Endodermal cell (in vitro differentiated cells): ENCODE measurements at regions not wholly inside any gene's neighbourhood (a gene's known extent, or its start where the extent isn't known, plus 50 kb on each side); places are given as distances from the start of the nearest gene placed in this dataset.

Source experiments
- DNase-seq: peaks from one replicate; pipeline ENCODE4 v3.0.0-alpha.2; 2017
- H3K27ac ChIP-seq: 2 replicates; pipeline ENCODE4 v1.5.1; 2013; ENCODE audit warnings: mild to moderate bottlenecking, low read depth, low read length, moderate library complexity
- H3K27me3 ChIP-seq: 2 replicates; pipeline ENCODE4 v1.6.1; 2013; ENCODE audit warnings: mild to moderate bottlenecking, low read length, moderate library complexity; ENCODE audit not compliant: insufficient read depth, control insufficient read depth, poor library complexity, severe bottlenecking
- H3K36me3 ChIP-seq: 2 replicates; pipeline ENCODE4 v1.7.0; 2013; ENCODE audit warnings: mild to moderate bottlenecking, low read length, moderate library complexity; ENCODE audit not compliant: control insufficient read depth, insufficient read depth
- H3K4me1 ChIP-seq: one replicate; pipeline ENCODE4 v1.7.0; 2013; ENCODE audit warnings: low read length; ENCODE audit not compliant: control insufficient read depth, insufficient read depth
- H3K4me3 ChIP-seq: 2 replicates; pipeline ENCODE4 v1.5.1; 2013; ENCODE audit warnings: mild to moderate bottlenecking, low read length, moderate library complexity
- H3K9ac ChIP-seq: 2 replicates; pipeline ENCODE4 v1.6.1; 2013; ENCODE audit warnings: mild to moderate bottlenecking, low read length, moderate library complexity; ENCODE audit not compliant: poor library complexity, severe bottlenecking; ENCODE audit errors: extremely low read depth
- H3K9me3 ChIP-seq: 2 replicates; pipeline ENCODE4 v1.6.1; 2013; ENCODE audit warnings: mild to moderate bottlenecking, low read length, moderate library complexity; ENCODE audit not compliant: control insufficient read depth
- H3K27ac Mint-ChIP-seq: 2 replicates; pipeline ENCODE4 v1.8.0; 2020; ENCODE audit warnings: mixed read lengths
- H3K27me3 Mint-ChIP-seq: 2 replicates; pipeline ENCODE4 v1.8.0; 2021; ENCODE audit warnings: mild to moderate bottlenecking, mixed read lengths; ENCODE audit not compliant: insufficient read depth
- H3K36me3 Mint-ChIP-seq: 2 replicates; pipeline ENCODE4 v1.8.0; 2020; ENCODE audit warnings: low read depth, mixed read lengths
- H3K4me1 Mint-ChIP-seq: 2 replicates; pipeline ENCODE4 v1.8.0; 2020; ENCODE audit warnings: mixed read lengths
- H3K4me3 Mint-ChIP-seq: 2 replicates; pipeline ENCODE4 v1.8.0; 2020; ENCODE audit warnings: mild to moderate bottlenecking, moderate library complexity, mixed read lengths
- H3K9me3 Mint-ChIP-seq: 2 replicates; pipeline ENCODE4 v1.8.0; 2020; ENCODE audit warnings: mild to moderate bottlenecking, mixed read lengths
- WGBS, 2 experiments: methylation state at CpG; one replicate each; pipeline versions ENCODE4 v1.1.5 to v1.1.7; 2013; ENCODE audit warnings: missing lambda C conversion rate in 2 of 2, mixed read lengths in 1 of 2; ENCODE audit not compliant: insufficient coverage in 1 of 2, insufficient read length in 1 of 2; 5-methylcytosine and 5-hydroxymethylcytosine counted together
- TF ChIP-seq, protein P1 (sequence below): fragments of 200-600 bp; sonication (generic); conservative IDR thresholded peaks from 2 replicates; pipeline ENCODE4 v1.5.0; 2021; ENCODE audit warnings: antibody characterized with exemption, mild to moderate bottlenecking

DNA sequence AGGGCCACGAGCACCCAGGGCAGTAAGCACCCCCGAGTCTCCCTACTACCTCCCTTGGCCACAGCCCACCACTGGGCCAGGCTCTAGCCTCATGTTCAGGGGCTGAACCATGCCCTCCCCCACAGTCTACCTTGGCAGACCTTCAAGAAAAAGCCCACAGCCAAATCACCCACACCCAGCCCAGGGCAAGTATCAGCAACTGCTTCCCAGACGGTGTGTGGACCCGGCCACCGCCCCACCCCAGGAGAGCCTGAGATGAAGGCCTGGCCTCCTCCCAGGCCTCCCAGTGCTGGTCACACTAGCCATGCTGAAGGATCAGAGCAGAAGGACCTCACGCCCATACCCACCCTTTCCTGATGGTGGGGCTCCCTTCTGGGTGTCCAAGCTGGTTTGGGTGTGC lies 92.0 kb upstream of the LINGO1 start:
- no peak overlapping the region for H3K27ac ChIP-seq
- H3K27me3 ChIP-seq: no peaks in the 10 kb centered on the region
- Mint-ChIP-seq H3K4me3 (no peak overlapping the region), H3K4me1 (no peaks in the 10 kb centered on the region), H3K36me3 (no peaks in the 10 kb centered on the region), H3K27ac (no peak overlapping the region), H3K27me3 (no peaks in the 10 kb centered on the region), H3K9me3 (no peaks in the 10 kb centered on the region)
- no peak overlapping the region for H3K4me3 ChIP-seq
- no peaks in the 10 kb centered on the region for H3K36me3 ChIP-seq
- H3K9ac ChIP-seq: no peak overlapping the region
- H3K9me3 ChIP-seq: no peaks in the 10 kb centered on the region
- TF ChIP-seq, protein P1, sequence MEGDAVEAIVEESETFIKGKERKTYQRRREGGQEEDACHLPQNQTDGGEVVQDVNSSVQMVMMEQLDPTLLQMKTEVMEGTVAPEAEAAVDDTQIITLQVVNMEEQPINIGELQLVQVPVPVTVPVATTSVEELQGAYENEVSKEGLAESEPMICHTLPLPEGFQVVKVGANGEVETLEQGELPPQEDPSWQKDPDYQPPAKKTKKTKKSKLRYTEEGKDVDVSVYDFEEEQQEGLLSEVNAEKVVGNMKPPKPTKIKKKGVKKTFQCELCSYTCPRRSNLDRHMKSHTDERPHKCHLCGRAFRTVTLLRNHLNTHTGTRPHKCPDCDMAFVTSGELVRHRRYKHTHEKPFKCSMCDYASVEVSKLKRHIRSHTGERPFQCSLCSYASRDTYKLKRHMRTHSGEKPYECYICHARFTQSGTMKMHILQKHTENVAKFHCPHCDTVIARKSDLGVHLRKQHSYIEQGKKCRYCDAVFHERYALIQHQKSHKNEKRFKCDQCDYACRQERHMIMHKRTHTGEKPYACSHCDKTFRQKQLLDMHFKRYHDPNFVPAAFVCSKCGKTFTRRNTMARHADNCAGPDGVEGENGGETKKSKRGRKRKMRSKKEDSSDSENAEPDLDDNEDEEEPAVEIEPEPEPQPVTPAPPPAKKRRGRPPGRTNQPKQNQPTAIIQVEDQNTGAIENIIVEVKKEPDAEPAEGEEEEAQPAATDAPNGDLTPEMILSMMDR: no peak
- H3K4me1 ChIP-seq: no peaks in the 10 kb centered on the region
- no peak for DNase-seq
- WGBS, 2 experiments: 92 to 95% methylated on average over 3 to 6 of the region's 6 CpGs

DNA sequence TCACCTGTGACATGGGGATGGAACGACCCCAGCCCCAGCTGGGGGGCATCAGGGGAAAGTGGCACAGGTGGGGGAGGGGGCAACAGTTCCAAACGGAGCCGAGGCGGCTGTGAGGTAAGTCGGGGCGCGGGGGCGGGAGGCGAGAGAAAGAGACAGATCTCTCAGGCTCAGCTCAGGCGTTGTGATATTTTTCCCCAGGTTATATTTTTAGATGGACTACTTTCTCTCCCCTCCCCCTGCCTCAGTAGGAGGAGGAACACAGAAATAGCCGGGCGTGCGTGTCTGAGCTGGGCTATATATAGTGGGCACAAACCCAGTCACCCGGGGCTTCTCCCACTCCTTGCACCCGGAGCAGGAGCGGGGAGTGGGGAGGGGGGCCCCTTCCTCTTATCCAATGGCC lies 91.0 kb upstream of the LINGO1 start:
- no peaks in the 10 kb centered on the region for H3K4me1 Mint-ChIP-seq
- no peaks in the 10 kb centered on the region for H3K27me3 ChIP-seq
- no peak overlapping the region for H3K9ac ChIP-seq
- H3K9me3 Mint-ChIP-seq: no peaks in the 10 kb centered on the region
- no peak overlapping the region for H3K27ac Mint-ChIP-seq
- WGBS, 2 experiments: 87% methylated on average over 13 of the region's 16 CpGs; no CpG with 5 or more reads in 1 of the 2 experiments
- DNase-seq: no peak
- H3K4me3 Mint-ChIP-seq: no peak overlapping the region
- H3K36me3 Mint-ChIP-seq: no peaks in the 10 kb centered on the region
- H3K4me3 ChIP-seq: no peak overlapping the region
- H3K4me1 ChIP-seq: no peaks in the 10 kb centered on the region
- no peak overlapping the region for H3K27ac ChIP-seq
- H3K9me3 ChIP-seq: no peaks in the 10 kb centered on the region
- H3K36me3 ChIP-seq: no peaks in the 10 kb centered on the region
- no peaks in the 10 kb centered on the region for H3K27me3 Mint-ChIP-seq
- TF ChIP-seq, protein P1: no peak

DNA sequence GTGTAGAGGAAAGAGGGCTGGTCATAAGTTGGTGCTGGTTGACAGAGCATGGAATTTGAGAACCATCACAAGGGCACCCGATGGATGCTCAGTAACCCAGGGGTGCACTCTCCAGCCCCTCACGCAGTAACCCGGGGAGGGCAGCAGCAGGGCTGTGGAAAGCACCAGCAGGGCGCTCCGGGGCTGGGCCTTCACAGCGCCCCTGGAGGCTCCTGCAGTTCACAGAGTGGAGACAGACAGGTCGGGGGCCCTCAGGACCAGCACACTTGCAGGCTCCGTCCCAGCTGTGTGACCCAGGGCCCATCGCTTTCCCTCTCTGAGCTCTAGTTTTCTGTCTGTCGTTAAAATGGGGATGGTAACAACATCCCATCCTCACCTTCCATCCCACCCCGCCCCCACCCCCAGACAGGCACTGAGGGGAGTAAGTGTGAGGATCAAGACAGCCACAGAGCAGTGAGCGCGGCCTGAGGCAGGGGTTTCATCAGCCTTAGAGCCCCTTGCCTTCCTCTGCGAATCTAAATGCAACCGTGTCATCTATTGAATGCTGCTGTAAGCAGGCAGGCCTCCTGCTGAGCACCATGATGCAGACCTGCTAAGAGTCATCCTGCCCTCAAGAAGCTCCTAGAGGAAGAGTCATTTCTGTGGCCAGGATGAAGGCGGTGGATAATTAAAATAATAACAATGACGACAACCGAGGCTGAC lies 90.2 kb upstream of the LINGO1 start:
- Histone ChIP-seq H3K27me3 (no peaks in the 10 kb centered on the region), H3K36me3 (no peaks in the 10 kb centered on the region), H3K9ac (no peak overlapping the region), H3K27ac (no peak overlapping the region), H3K9me3 (no peaks in the 10 kb centered on the region), H3K4me3 (no peak overlapping the region), H3K4me1 (no peaks in the 10 kb centered on the region)
- no peak overlapping the region for H3K27ac Mint-ChIP-seq
- no peaks in the 10 kb centered on the region for H3K36me3 Mint-ChIP-seq
- 73 to 77% methylated on average over 8 to 16 of the region's 18 CpGs for WGBS, 2 experiments
- TF ChIP-seq, protein P1: peak; percentile 56
- no peaks in the 10 kb centered on the region for H3K27me3 Mint-ChIP-seq
- H3K9me3 Mint-ChIP-seq: no peaks in the 10 kb centered on the region
- DNase-seq: peak; percentile 69
- no peak overlapping the region for H3K4me3 Mint-ChIP-seq
- no peaks in the 10 kb centered on the region for H3K4me1 Mint-ChIP-seq
